ENCODE measurements at regions not wholly inside any gene's neighbourhood (a gene's known extent, or its start where the extent isn't known, plus 50 kb on each side); places are given as distances from the start of the nearest gene placed in this dataset.

DNA sequence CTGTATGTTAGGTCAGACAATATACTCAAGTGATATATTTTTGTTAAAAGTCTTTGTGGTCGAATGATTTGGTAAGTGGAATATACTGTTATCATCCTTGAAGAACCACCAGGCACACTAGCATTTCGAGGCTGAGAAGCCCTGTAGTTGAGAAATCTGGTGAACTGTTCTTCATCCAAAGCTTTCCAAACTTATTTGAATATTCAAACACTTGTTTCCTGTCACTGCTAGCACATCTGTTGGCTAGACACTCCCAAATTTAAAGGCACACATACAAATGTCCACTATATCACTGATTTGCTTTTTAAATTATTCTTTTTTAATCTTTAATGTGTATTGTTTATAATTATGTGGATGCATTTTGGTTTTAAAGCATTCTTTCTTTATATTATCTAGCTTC is 241.9 kb upstream of the CNTNAP5 start:
- TF ChIP-seq CTCF (conservative IDR thresholded peaks at IDR 0.05; ENCODE audit: low read depth, low read length) (no peak), EZH2phosphoT487 (IDR thresholded peaks at IDR 0.05; ENCODE audit: borderline replicate concordance, low read length) (no peak), EZH2 (IDR thresholded peaks at IDR 0.05; ENCODE audit: low read length, unreplicated experiment) (no peak)

All from PC-3 (cell line).